Liver (tissue), 8 donors: ENCODE measurements at regions not wholly inside any gene's neighbourhood (a gene's known extent, or its start where the extent isn't known, plus 50 kb on each side); places are given as distances from the start of the nearest gene placed in this dataset.

Source experiments
- DNase-seq: peaks from one replicate; pipeline ENCODE4 v3.0.0-alpha.2; 2017; ENCODE audit warnings: low spot score
- H3K27ac ChIP-seq, 2 donors: one replicate each; pipeline ENCODE4 v1.7.0; 2013; ENCODE audit warnings: inconsistent platforms in 2 of 2, low read length in 2 of 2, control low read depth in 1 of 2, low read depth in 1 of 2, mild to moderate bottlenecking in 1 of 2
- H3K27me3 ChIP-seq, 4 donors: one replicate each; pipeline versions ENCODE4 v1.6.1 to v1.7.0; 2013; ENCODE audit warnings: low read length in 3 of 4, inconsistent platforms in 1 of 4, mild to moderate bottlenecking in 1 of 4, moderate library complexity in 1 of 4; ENCODE audit not compliant: control insufficient read depth in 4 of 4, insufficient read depth in 4 of 4
- H3K36me3 ChIP-seq, 4 donors: one replicate each; pipeline versions ENCODE4 v1.6.1 to v1.7.0; 2013; ENCODE audit warnings: low read length in 3 of 4, mild to moderate bottlenecking in 3 of 4, low read depth in 1 of 4, moderate library complexity in 1 of 4; ENCODE audit not compliant: control insufficient read depth in 4 of 4, insufficient read depth in 3 of 4
- H3K4me1 ChIP-seq, 4 donors: one replicate each; pipeline versions ENCODE4 v1.6.1 to v1.7.0; 2013; ENCODE audit warnings: low read length in 3 of 4, mild to moderate bottlenecking in 3 of 4, moderate library complexity in 1 of 4; ENCODE audit not compliant: control insufficient read depth in 4 of 4, insufficient read depth in 4 of 4
- H3K4me3 ChIP-seq, 3 donors: one replicate each; pipeline versions ENCODE4 v1.6.1 to v1.7.0; 2013; ENCODE audit warnings: low read length in 3 of 3, control low read depth in 1 of 3, low read depth in 1 of 3, mild to moderate bottlenecking in 1 of 3
- H3K9ac ChIP-seq, 2 donors: one replicate each; pipeline ENCODE4 v1.7.0; 2013; ENCODE audit warnings: low read length in 2 of 2, mild to moderate bottlenecking in 2 of 2, moderate library complexity in 2 of 2, control low read depth in 1 of 2, low read depth in 1 of 2
- H3K9me3 ChIP-seq, 4 donors: one replicate each; pipeline versions ENCODE4 v1.6.1 to v1.7.0; 2013; ENCODE audit warnings: low read length in 3 of 4; ENCODE audit not compliant: control insufficient read depth in 4 of 4
- ATF3 ChIP-seq: IDR thresholded peaks from 2 replicates; pipeline ENCODE4 v1.6.1; 2016; ENCODE audit warnings: antibody characterized with exemption
- EGR1 ChIP-seq, 2 donors: IDR thresholded peaks; 2 replicates each; pipeline ENCODE4 v1.6.1; 2016 to 2018; ENCODE audit warnings: antibody characterized with exemption in 2 of 2, low read depth in 2 of 2
- FOXA1 ChIP-seq: IDR thresholded peaks from 2 replicates; pipeline ENCODE4 v1.6.1; 2016; ENCODE audit warnings: antibody characterized with exemption
- FOXA2 ChIP-seq: IDR thresholded peaks from 2 replicates; pipeline ENCODE4 v1.6.1; 2016; ENCODE audit warnings: antibody characterized with exemption
- GABPA ChIP-seq, 2 donors: IDR thresholded peaks in 1 of 2; conservative IDR thresholded peaks in 1 of 2; 2 replicates each; pipeline ENCODE4 v1.6.1; 2016; ENCODE audit warnings: antibody characterized with exemption in 2 of 2, mild to moderate bottlenecking in 1 of 2, moderate library complexity in 1 of 2
- HNF4A ChIP-seq, 2 donors: conservative IDR thresholded peaks; 2 replicates each; pipeline ENCODE4 v1.6.1; 2016; ENCODE audit warnings: antibody characterized with exemption in 2 of 2, mild to moderate bottlenecking in 2 of 2
- HNF4G ChIP-seq: IDR thresholded peaks from 2 replicates; pipeline ENCODE4 v1.6.1; 2016; ENCODE audit warnings: antibody characterized with exemption
- JUND ChIP-seq, 2 donors: IDR thresholded peaks; 2 replicates each; pipeline ENCODE4 v1.6.1; 2016; ENCODE audit warnings: antibody characterized with exemption in 2 of 2
- MAX ChIP-seq: IDR thresholded peaks from 2 replicates; pipeline ENCODE4 v1.6.1; 2016; ENCODE audit warnings: antibody characterized with exemption
- NR2F2 ChIP-seq: IDR thresholded peaks from 2 replicates; pipeline ENCODE4 v1.6.1; 2016; ENCODE audit warnings: antibody characterized with exemption
- RAD21 ChIP-seq, 2 donors: IDR thresholded peaks; 2 replicates each; pipeline ENCODE4 v1.6.1; 2016; ENCODE audit warnings: antibody characterized with exemption in 2 of 2, mild to moderate bottlenecking in 2 of 2
- RXRA ChIP-seq, 2 donors: IDR thresholded peaks; 2 replicates each; pipeline ENCODE4 v1.6.1; 2017 to 2018; ENCODE audit warnings: antibody characterized with exemption in 2 of 2, mild to moderate bottlenecking in 1 of 2
- SP1 ChIP-seq: IDR thresholded peaks from 2 replicates; pipeline ENCODE4 v1.6.1; 2018; ENCODE audit warnings: antibody characterized with exemption, mild to moderate bottlenecking
- TAF1 ChIP-seq: conservative IDR thresholded peaks from 2 replicates; pipeline ENCODE4 v1.6.1; 2016; ENCODE audit warnings: antibody characterized with exemption, mild to moderate bottlenecking
- YY1 ChIP-seq: IDR thresholded peaks from 2 replicates; pipeline ENCODE4 v1.6.1; 2016; ENCODE audit warnings: antibody characterized with exemption, mild to moderate bottlenecking
- ZBTB33 ChIP-seq: IDR thresholded peaks from 2 replicates; pipeline ENCODE4 v1.6.1; 2016; ENCODE audit warnings: antibody characterized with exemption
- WGBS: extraction: QIAGEN DNeasy Blood & Tissue Kit; methylation state at CpG from one replicate; pipeline ENCODE4 v1.1.7; 2013; 5-methylcytosine and 5-hydroxymethylcytosine counted together
- TF ChIP-seq, protein P1 (sequence below): IDR thresholded peaks from 2 replicates; pipeline ENCODE4 v1.6.1; 2016; ENCODE audit warnings: antibody characterized with exemption, mild to moderate bottlenecking
- TF ChIP-seq, protein P2 (sequence below): fragments of 150-350 bp; IDR thresholded peaks from 2 replicates; pipeline ENCODE4 v1.5.1; 2017; ENCODE audit warnings: improper control_type of control experiment, low read depth, low read length; ENCODE audit not compliant: missing input control
- donor health status: healthy.
- donor health status: healthy.
- donor health status: healthy.
- donor health status: healthy.
- donor health status: healthy.

DNA sequence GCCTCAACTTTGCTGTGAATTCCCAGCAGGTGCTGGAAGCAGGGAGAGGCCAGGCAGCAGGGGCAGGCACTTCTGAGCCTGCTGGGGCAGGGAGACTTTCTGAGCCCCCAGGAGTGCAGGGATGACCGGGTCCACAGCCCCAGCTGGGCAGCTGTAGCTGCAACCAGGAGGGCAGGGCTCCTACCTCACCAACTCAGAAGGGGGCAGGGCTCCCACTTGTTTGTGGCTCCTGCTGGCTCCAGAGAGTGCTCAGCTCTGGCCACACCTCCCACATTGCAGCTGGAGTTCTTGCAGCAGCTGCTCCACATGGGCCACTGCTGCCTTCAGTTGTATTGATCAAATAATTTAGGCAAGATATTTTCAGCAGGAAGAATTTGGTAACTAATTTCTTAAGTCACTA is 812.3 kb downstream of the NSUN3 start:
- TF ChIP-seq FOXA1 = no peak
- TF ChIP-seq YY1 = no peak
- TF ChIP-seq, protein P1, sequence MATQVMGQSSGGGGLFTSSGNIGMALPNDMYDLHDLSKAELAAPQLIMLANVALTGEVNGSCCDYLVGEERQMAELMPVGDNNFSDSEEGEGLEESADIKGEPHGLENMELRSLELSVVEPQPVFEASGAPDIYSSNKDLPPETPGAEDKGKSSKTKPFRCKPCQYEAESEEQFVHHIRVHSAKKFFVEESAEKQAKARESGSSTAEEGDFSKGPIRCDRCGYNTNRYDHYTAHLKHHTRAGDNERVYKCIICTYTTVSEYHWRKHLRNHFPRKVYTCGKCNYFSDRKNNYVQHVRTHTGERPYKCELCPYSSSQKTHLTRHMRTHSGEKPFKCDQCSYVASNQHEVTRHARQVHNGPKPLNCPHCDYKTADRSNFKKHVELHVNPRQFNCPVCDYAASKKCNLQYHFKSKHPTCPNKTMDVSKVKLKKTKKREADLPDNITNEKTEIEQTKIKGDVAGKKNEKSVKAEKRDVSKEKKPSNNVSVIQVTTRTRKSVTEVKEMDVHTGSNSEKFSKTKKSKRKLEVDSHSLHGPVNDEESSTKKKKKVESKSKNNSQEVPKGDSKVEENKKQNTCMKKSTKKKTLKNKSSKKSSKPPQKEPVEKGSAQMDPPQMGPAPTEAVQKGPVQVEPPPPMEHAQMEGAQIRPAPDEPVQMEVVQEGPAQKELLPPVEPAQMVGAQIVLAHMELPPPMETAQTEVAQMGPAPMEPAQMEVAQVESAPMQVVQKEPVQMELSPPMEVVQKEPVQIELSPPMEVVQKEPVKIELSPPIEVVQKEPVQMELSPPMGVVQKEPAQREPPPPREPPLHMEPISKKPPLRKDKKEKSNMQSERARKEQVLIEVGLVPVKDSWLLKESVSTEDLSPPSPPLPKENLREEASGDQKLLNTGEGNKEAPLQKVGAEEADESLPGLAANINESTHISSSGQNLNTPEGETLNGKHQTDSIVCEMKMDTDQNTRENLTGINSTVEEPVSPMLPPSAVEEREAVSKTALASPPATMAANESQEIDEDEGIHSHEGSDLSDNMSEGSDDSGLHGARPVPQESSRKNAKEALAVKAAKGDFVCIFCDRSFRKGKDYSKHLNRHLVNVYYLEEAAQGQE = no peak
- TF ChIP-seq NR2F2 = no peak
- no peak for TF ChIP-seq TAF1
- no peak for TF ChIP-seq ZBTB33
- TF ChIP-seq GABPA (IDR thresholded peaks at IDR 0.05 in 1 of 2, conservative IDR thresholded peaks at IDR 0.05 in 1 of 2) = no peak
- TF ChIP-seq SP1 = no peak
- TF ChIP-seq MAX = no peak
- TF ChIP-seq HNF4G = no peak
- no peak for TF ChIP-seq ATF3
- TF ChIP-seq EGR1 (IDR thresholded peaks at IDR 0.05; ENCODE audit: low read depth in 2 of 2) = no peak
- no peak for TF ChIP-seq FOXA2
- no peak for TF ChIP-seq JUND (IDR thresholded peaks at IDR 0.05)
- DNase-seq = no peak
- no peak overlapping the region for H3K4me3 ChIP-seq
- H3K9ac ChIP-seq = no peak overlapping the region
- no peaks in the 10 kb centered on the region for H3K36me3 ChIP-seq
- no peaks in the 10 kb centered on the region for H3K4me1 ChIP-seq
- H3K27ac ChIP-seq = no peak overlapping the region
- peaks cover 0 to 9% (median 0%) of the 10 kb centered on the region in 4 donors for H3K9me3 ChIP-seq
- WGBS = 86% methylated on average over 1 of the region's 1 CpG
- no peaks in the 10 kb centered on the region for H3K27me3 ChIP-seq

GRCh38 chr3:94887065-94887464 is 824.2 kb downstream of the NSUN3 start:
- Histone ChIP-seq H3K4me3 (no peak overlapping the region), H3K27me3 (no peaks in the 10 kb centered on the region), H3K4me1 (no peaks in the 10 kb centered on the region), H3K9ac (no peak overlapping the region), H3K36me3 (no peaks in the 10 kb centered on the region), H3K9me3 (peaks cover 0 to 3% (median 0%) of the 10 kb centered on the region in 4 donors), H3K27ac (no peak overlapping the region)
- 52% methylated on average over 3 of the region's 3 CpGs for WGBS
- no peak for DNase-seq
- TF ChIP-seq GABPA (IDR thresholded peaks at IDR 0.05 in 1 of 2, conservative IDR thresholded peaks at IDR 0.05 in 1 of 2) (no peak), JUND (IDR thresholded peaks at IDR 0.05) (no peak), RXRA (IDR thresholded peaks at IDR 0.05) (no peak), ATF3 (no peak), RAD21 (IDR thresholded peaks at IDR 0.05) (no peak), HNF4A (conservative IDR thresholded peaks at IDR 0.05) (no peak), SP1 (no peak), HNF4G (no peak), FOXA2 (no peak), FOXA1 (no peak), YY1 (no peak), ZBTB33 (no peak), TAF1 (no peak), EGR1 (IDR thresholded peaks at IDR 0.05; ENCODE audit: low read depth in 2 of 2) (no peak), NR2F2 (no peak)
- TF ChIP-seq, protein P1 = no peak
- TF ChIP-seq, protein P2, sequence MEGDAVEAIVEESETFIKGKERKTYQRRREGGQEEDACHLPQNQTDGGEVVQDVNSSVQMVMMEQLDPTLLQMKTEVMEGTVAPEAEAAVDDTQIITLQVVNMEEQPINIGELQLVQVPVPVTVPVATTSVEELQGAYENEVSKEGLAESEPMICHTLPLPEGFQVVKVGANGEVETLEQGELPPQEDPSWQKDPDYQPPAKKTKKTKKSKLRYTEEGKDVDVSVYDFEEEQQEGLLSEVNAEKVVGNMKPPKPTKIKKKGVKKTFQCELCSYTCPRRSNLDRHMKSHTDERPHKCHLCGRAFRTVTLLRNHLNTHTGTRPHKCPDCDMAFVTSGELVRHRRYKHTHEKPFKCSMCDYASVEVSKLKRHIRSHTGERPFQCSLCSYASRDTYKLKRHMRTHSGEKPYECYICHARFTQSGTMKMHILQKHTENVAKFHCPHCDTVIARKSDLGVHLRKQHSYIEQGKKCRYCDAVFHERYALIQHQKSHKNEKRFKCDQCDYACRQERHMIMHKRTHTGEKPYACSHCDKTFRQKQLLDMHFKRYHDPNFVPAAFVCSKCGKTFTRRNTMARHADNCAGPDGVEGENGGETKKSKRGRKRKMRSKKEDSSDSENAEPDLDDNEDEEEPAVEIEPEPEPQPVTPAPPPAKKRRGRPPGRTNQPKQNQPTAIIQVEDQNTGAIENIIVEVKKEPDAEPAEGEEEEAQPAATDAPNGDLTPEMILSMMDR = no peak
